Right lobe of liver (tissue), 4 donors: ENCODE measurements at regions not wholly inside any gene's neighbourhood (a gene's known extent, or its start where the extent isn't known, plus 50 kb on each side); places are given as distances from the start of the nearest gene placed in this dataset.

Experiments used
- POLR2A ChIP-seq: fragments of 450-650 bp; IDR thresholded peaks from one replicate; pipeline ENCODE4 v1.6.1; 2017; ENCODE audit warnings: antibody characterized with exemption, mild to moderate bottlenecking
- TF ChIP-seq, protein P1 (sequence below), 4 donors: fragments of 200-600 bp in 3 of 4; fragments of 450-650 bp in 1 of 4; IDR thresholded peaks; one replicate each; pipeline versions ENCODE4 v1.5.1 to v1.8.0; 2016 to 2022; ENCODE audit warnings: antibody characterized with exemption in 4 of 4, mild to moderate bottlenecking in 2 of 4
- donor health status: DM: no; HTN: no; CAD: no.
- donor health status: DM: no; HTN: no; CAD: no.
- donor health status: DM: no; HTN: yes; CAD: no.

DNA sequence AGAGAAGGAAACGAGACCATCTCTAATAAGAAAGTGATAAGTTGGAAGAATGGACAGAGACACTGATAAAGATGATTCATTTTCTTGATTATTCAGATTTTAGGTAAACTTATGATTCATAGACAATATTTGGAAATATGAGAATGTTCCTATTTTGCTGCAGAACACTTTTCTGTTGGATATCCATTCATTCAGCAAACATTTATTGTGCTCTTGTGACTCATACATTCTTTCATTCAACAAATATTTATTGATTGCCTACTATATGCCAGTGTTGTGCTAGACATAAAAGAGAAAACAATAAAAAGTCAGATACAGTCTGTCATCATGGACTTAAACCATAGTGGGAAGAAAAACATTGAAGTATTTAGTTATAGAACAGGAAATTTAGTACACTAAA is 1232.0 kb downstream of the STIM2 start:
- TF ChIP-seq, protein P1, sequence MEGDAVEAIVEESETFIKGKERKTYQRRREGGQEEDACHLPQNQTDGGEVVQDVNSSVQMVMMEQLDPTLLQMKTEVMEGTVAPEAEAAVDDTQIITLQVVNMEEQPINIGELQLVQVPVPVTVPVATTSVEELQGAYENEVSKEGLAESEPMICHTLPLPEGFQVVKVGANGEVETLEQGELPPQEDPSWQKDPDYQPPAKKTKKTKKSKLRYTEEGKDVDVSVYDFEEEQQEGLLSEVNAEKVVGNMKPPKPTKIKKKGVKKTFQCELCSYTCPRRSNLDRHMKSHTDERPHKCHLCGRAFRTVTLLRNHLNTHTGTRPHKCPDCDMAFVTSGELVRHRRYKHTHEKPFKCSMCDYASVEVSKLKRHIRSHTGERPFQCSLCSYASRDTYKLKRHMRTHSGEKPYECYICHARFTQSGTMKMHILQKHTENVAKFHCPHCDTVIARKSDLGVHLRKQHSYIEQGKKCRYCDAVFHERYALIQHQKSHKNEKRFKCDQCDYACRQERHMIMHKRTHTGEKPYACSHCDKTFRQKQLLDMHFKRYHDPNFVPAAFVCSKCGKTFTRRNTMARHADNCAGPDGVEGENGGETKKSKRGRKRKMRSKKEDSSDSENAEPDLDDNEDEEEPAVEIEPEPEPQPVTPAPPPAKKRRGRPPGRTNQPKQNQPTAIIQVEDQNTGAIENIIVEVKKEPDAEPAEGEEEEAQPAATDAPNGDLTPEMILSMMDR (IDR thresholded peaks at IDR 0.05) = no peak
- TF ChIP-seq POLR2A = no peak
